HG03095 (cell line): ENCODE measurements at regions not wholly inside any gene's neighbourhood (a gene's known extent, or its start where the extent isn't known, plus 50 kb on each side); places are given as distances from the start of the nearest gene placed in this dataset.

Experiments used
- ATAC-seq: cut with Tn5 transposase; IDR thresholded peaks from one replicate; pipeline ENCODE4 v1.9.1; 2021; ENCODE audit warnings: moderate library complexity; ENCODE audit not compliant: unreplicated experiment

DNA sequence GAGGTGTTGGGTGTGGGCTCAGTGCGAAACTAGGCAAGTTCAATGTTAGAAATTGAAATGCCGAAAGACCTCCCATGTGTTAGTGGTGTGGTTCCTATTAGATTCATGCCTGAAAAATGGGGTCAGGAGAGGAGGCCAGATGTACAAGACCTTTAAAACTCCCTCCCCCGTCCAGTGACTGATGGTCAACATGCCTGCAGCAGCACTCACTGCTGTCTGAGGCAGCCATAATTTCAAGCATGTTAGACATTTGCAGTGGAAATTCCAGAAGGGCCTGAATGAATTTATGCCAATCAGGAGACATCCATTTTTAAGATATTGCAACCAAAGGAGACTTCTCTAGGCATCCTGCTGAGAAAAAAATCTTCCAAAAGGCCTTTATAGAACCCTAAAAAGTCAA lies 426.9 kb upstream of the NBEA start:
- ATAC-seq: no peak

- ATAC-seq: no peak
Observed at GRCh38 chr13:34521171-34521570, 420.9 kb upstream of the NBEA start.

DNA sequence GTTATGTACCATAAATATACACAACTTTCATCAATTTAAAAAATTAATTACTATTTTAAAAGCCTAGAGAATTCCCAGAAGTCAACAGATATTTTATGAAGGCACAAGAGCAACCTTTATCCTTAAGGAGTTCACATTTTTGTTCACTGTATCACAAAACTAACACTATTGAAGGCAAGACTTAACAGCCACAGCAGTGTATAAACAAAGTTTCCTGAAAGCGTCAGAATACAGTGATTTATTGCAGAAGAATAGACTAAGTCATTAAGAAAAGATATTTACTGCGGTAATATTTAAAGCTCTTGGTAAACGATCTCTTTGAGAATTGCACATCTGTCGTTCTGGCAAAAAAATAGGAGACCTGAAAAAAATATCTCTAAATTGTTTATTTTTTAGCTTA lies 419.3 kb upstream of the NBEA start:
- no peak for ATAC-seq

GRCh38 chr13:34523406-34523805 lies 418.7 kb upstream of the NBEA start:
- ATAC-seq: no peak

- no peak for ATAC-seq
Observed at GRCh38 chr13:34533941-34534340, 408.1 kb upstream of the NBEA start.

DNA sequence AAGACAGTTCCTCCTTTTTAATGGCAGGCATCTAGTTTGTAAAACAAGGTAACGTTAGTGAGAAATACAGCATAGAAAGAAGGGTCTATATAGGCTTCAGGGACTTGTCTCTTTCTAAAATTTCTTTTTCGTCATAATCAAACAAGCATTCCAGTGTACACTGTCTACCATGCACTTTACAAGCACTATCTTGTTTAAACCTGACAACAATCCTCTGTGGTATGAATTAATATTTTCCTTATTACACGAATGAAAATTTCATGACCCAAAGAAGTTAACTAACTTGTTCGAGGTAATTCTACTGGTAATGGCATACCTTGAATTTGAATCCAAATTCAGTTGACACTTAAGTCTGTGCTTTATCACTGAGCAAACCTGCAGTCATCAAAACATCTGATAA lies 399.7 kb upstream of the NBEA start:
- ATAC-seq: no peak

GRCh38 chr13:34543836-34544235 lies 398.2 kb upstream of the NBEA start:
- no peak for ATAC-seq

DNA sequence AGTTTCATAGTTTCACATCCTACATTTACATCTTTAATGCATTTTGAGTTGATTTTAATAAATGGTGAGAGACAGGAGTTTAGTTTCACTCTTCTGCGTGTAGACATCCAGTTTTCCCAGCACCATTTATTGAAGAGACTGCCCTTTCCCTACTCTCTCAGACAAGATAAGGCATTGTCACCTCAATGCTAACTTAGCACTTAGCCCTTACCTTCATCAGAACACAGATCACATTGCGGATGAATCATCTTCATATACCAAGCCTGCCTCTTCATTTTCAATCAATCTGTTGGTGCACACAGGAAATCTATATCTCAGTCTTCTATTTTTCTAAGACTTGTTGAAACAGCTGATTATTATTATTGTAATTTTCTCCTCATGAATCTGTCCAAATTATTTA lies 396.6 kb upstream of the NBEA start:
- ATAC-seq: no peak

GRCh38 chr13:34546344-34547250 lies 395.5 kb upstream of the NBEA start:
- ATAC-seq: no peak

DNA sequence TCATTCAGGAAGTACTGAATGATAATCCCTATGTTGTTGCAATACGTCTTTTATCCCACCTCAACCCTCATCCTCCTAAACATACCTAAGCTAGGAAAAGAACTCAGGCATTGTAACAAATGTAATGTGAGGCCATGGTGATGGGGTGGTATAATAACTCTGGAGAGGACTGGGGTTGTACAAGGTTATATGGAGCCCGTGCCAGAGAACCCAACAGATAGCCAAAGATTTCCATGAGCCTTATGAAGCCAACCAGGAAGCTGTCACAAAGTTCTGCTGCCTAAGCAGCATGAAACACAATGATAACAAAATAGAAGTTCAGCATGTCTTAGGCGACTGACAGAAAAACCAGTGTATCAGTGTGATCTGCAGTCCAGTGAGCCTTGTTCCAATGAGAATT lies 394.1 kb upstream of the NBEA start:
- no peak for ATAC-seq

GRCh38 chr13:34553376-34553775 lies 388.7 kb upstream of the NBEA start:
- no peak for ATAC-seq

DNA sequence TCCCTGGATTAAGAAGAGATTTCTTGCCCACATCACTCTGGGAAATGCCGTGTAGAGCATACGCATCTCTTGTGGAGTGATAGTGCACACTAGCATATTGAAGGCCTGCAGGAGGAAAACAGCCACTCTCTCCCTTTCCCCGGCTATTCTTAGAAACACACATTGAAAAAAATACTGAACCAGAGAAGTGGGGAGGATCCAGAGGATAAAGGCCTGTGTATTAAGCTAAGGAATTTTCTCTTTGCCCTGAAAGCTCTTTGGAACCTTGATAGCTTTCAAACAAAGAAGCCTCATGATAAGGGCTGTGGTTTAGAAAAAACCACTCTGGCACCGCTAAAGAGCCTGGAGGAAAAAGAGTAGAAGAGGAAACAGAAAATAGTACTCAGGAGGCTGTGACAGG lies 386.1 kb upstream of the NBEA start:
- ATAC-seq: no peak

- no peak for ATAC-seq
Observed at GRCh38 chr13:34561033-34561432, 381.0 kb upstream of the NBEA start.

GRCh38 chr13:34567597-34567996 lies 374.5 kb upstream of the NBEA start:
- ATAC-seq: no peak

DNA sequence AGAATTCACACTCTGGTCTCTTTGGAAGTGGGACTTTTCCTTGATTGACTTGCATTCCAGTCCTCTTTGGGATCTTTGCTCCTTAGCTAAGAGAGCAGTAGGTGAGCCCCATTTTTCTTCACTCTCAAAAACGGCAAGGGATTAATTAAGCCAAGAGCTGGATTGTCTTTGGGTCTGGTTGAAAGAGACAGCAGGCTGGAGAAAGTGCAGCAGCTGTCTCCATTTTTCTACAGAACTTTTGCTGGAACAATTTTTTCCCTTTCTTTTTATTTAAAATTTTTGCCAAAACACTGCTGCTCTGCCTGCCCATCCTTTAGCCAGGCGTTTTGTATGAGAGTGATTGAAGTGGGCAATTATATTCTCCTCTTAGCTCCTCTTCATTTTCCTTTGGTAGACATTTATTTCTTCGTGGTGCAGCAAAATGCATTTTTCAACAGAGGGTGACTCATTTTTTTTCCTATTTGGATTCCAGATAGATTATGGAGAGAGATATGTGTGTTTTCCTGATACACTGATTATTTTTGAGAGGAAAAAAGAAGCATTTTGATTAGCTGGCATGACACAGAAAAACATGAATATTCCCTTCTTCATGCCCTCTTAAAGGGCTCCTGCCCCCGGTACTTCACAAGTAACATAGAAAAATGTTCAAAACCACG lies 371.2 kb upstream of the NBEA start:
- ATAC-seq: no peak

DNA sequence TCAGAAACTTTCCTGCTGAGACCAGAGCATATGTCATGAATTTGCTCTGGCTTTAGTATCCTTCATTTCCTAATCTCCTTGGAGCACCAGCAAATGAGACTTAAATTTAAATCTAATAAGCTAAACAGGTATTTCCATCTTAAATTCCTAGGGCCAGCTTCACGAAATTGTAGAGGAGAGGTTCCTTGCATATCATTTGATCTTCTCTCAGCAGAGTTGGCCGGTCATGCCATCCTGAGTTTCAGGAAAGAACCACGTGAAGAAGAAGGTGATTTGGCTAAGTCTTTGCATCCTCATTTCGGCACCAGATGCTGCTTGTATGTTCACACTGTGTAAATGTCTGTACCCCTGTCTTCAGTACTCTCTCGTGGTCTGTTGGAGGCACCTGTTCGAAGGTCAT lies 370.4 kb upstream of the NBEA start:
- ATAC-seq: no peak

DNA sequence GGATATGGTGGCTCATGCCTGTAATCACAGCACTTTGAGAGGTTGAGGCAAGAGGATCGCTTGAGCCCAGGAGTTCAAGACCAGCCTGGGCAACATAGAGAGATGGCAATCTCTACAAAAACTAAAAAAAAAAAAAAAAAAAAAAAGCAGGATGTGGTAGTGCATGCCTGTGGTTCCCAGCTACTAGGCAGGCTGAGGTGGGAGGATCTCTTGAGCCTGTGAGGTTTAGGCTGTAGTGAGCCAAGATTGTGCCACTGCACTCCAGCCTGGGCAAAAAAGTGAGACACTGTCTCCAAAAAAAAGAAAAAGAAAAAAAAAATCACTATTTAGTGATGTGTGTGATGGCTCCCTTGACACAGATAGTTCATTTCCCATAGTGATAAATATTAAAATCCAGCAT lies 365.0 kb upstream of the NBEA start:
- no peak for ATAC-seq

- ATAC-seq: no peak
Observed at GRCh38 chr13:34578471-34578870, 363.6 kb upstream of the NBEA start.

DNA sequence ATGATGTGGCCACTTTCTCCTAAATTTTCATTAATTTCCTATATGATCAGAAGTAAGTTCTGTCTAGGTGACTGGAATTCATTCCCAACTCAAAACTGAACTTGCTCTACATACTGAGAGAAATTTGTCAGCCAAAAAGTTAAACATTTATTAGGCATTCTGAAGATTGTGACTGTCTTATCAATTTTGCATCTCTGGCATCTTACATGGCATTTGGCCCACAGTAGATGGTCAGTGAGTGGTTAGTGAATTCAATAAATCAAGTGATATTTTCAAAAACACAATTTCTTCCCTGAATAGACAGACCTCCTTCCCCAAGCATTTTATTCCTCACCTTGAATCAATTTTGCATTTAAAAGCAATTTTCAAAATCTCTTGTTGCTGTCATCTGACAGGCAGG lies 363.2 kb upstream of the NBEA start:
- no peak for ATAC-seq

GRCh38 chr13:34583181-34583580 lies 358.9 kb upstream of the NBEA start:
- ATAC-seq: no peak

DNA sequence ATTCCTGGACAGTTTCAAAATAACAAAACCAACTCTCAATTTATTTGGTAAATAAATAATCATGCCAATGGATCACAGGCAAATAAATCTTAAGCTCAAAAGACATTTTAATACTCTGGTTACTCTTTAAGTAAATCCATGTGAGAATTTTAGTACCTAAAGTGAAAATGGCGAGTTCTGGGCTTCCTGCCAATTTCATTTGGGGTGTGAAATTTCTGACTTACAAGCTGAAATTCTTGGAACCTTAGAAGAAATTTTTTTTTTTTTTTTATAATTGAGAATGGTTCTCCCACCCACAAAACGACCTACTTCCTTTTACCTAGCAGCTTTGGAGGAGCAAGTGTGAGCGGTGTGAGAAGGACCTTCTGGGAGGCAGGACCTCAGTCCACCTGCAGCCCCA lies 354.5 kb upstream of the NBEA start:
- ATAC-seq: no peak

- ATAC-seq: no peak
Observed at GRCh38 chr13:34588362-34588761, 353.7 kb upstream of the NBEA start.

- ATAC-seq: no peak
Observed at GRCh38 chr13:34589581-34589980, 352.5 kb upstream of the NBEA start.
